GM19043 (cell line): ENCODE measurements at regions not wholly inside any gene's neighbourhood (a gene's known extent, or its start where the extent isn't known, plus 50 kb on each side); places are given as distances from the start of the nearest gene placed in this dataset.
"Not testable (repeated sequence)": the region's sequence is repeated elsewhere in the genome, so short reads cannot be mapped to it uniquely, and the experiment has no call there.

Experiments used
- ATAC-seq: cut with Tn5 transposase; IDR thresholded peaks from one replicate; pipeline ENCODE4 v1.9.1; 2021; ENCODE audit warnings: low read depth; ENCODE audit not compliant: unreplicated experiment

GRCh38 chr2:194735837-194736542 is 921.0 kb upstream of the SLC39A10 start:
- ATAC-seq = no peak

- ATAC-seq = no peak
Observed at GRCh38 chr2:194730266-194730665, 926.8 kb upstream of the SLC39A10 start.

- ATAC-seq = no peak
Observed at GRCh38 chr2:194725169-194725568, 931.9 kb upstream of the SLC39A10 start.

GRCh38 chr2:194723446-194723845 is 933.6 kb upstream of the SLC39A10 start:
- no peak for ATAC-seq

GRCh38 chr2:194721227-194721626 is 935.8 kb upstream of the SLC39A10 start:
- ATAC-seq = no peak

GRCh38 chr2:194720462-194720861 is 936.6 kb upstream of the SLC39A10 start:
- no peak for ATAC-seq

GRCh38 chr2:194718881-194719280 is 938.1 kb upstream of the SLC39A10 start:
- no peak for ATAC-seq

GRCh38 chr2:194714541-194714940 is 942.5 kb upstream of the SLC39A10 start:
- ATAC-seq = no peak

- ATAC-seq = no peak
Observed at GRCh38 chr2:194709840-194710239, 947.2 kb upstream of the SLC39A10 start.

GRCh38 chr2:194706179-194706578 is 950.8 kb upstream of the SLC39A10 start:
- no peak for ATAC-seq

GRCh38 chr2:194705398-194705797 is 951.6 kb upstream of the SLC39A10 start:
- no peak for ATAC-seq

GRCh38 chr2:194700726-194701125 is 956.3 kb upstream of the SLC39A10 start:
- ATAC-seq = no peak

GRCh38 chr2:194700116-194700515 is 956.9 kb upstream of the SLC39A10 start:
- no peak for ATAC-seq

GRCh38 chr2:194698012-194698411 is 959.0 kb upstream of the SLC39A10 start:
- no peak for ATAC-seq

GRCh38 chr2:194697439-194697838 is 959.6 kb upstream of the SLC39A10 start:
- no peak for ATAC-seq

GRCh38 chr2:194696690-194697089 is 960.3 kb upstream of the SLC39A10 start:
- no peak for ATAC-seq

GRCh38 chr2:194686569-194686968 is 970.5 kb upstream of the SLC39A10 start:
- ATAC-seq = no peak

- ATAC-seq = no peak
Observed at GRCh38 chr2:194674043-194674442, 983.0 kb upstream of the SLC39A10 start.

GRCh38 chr2:194672994-194673393 is 984.0 kb upstream of the SLC39A10 start:
- ATAC-seq = no peak

- ATAC-seq = no peak
Observed at GRCh38 chr2:194661431-194661830, 995.6 kb upstream of the SLC39A10 start.

GRCh38 chr2:194639057-194639456 is 1018.0 kb upstream of the SLC39A10 start:
- not testable (repeated sequence) for ATAC-seq

- no peak for ATAC-seq
Observed at GRCh38 chr2:194621945-194622344, 1035.1 kb upstream of the SLC39A10 start.

- ATAC-seq = no peak
Observed at GRCh38 chr2:194619366-194619765, 1037.7 kb upstream of the SLC39A10 start.
